ENCODE measurements at regions not wholly inside any gene's neighbourhood (a gene's known extent, or its start where the extent isn't known, plus 50 kb on each side); places are given as distances from the start of the nearest gene placed in this dataset.

DNA sequence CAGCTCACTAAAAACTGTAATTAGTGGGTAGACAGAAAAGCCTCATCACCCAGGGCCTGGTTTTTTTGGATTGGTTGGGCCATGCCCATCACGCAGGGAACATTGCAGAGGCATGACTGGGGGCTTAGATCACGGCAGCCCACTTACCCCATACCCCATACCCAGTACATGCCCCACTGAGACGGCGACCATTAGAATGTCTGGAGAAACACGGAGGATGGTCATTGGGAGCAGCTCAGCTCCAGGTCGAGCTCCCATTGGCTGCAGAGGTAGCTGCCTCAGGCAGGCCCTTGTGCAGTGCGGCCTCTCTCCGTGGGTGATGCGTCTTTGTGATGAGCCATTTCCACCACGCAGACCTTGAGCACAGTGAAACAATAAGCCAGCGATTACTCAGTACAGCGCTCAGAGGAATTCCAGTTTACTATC is 204.0 kb downstream of the GADD45G start:
- DNase-seq (ENCODE audit: low spot score): no peak

DNA sequence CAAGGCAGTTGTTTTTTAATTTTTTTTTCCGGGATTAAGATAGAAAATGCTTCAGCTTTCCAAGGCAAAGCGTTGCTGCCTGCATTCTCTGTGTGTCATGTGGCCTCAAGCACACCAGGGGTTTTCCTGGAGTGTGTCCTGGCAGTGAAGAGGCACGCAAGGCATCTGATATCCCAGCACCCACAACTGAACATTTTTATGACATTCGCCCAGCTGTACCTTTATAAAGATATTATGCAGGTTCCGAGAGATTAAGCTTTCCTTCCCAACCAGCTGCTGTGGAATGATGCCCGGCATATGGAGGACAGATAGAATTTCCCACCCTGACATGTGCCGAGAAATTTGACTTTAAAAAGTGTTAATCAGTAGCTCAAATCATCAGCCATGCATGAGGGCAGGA is 205.6 kb downstream of the GADD45G start:
- DNase-seq (ENCODE audit: low spot score): no peak

DNA sequence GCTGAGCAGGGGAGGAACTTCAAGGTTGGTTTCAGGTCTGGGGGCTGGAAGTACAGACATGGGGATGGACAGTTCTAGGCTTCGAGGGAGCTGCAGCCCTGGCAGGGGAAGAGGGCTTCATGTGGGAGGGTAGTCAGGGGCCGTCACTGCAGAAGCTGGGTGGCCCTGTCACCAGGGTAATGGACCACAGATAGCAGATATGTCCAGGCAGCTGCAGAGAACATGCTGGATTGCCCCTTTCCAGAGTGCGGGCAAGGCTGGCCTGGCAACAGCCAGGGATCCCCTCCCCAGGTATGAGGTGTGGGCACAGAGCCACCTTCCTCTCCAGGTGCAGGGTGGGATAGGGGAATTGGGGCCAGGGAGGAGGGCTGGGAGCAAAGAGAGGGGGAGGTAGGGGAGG is 206.5 kb downstream of the GADD45G start:
- no peak for DNase-seq (ENCODE audit: low spot score)

DNA sequence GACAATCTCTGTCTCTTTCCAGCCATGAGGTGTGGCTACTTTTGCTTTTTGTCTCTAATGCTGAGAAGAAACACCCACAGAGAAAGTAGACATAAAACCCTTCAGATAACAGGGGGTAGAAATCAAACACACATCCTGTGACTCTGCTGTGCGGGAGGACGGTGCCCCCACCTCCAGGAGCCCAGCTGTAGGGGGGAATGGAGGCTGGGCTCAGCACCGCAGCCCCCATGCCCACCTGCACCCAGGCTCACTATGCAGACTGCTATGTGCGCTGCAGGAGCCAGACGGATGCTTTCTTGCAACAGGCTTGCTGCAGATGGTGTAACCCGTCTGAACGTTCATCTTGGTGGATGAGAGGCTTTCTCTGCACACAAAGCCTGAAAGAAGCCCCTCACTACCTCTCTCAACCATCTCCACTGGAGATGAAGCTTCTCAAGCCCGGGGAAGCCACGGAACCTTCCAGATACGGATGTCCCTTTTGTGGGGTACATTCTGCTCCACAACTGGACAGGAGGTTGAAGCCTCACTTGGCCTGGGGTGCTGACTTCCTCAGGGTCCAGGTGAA is 207.2 kb downstream of the GADD45G start:
- DNase-seq (ENCODE audit: low spot score): no peak

DNA sequence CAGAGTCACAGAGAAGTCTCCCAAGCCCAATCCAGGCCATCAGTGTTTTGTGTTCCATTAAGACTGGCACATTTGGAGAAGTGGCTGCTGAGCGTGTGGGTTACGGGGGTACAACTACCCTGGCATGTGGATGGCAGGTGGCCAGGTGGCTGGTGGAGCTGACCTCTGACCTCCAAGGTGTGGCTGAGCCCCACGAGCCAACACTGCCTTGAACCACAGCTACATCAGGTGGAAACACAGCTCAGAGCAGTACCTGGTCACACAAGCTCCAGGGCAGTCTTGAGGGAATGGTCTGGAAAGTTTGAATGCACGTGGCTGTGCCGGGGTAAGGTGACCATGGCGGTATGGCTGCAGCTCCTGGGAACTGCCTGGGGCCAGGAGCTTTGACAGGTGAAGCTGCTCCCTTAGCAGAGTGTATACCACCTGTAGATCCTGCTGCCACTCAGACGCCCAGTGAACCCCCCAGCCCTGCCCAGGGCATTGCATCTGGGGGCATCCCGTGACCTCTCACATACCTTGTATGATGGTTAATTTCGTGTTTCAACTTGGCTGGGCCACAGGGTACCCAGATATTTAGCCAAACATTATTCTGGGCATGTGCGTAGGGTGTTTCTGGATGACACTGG is 207.9 kb downstream of the GADD45G start:
- DNase-seq (ENCODE audit: low spot score): no peak

DNA sequence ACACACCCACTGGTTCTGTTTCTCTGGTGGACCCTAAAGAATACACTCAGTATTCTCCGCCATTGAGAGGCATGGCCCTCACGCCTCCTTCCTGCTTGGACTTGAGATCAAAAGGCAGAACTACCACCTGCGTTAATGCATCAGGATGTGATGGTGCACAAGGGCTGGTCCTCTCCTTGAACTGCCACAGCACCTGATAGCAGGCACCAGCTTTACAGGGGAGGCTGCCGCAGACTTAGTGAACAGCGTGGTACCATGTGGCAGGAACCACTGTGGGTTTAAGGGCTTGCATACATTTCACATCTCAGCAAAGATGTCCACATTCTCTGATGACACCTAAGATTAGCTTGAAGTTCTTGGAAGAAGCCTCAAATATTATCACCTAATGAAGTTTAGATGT is 208.7 kb downstream of the GADD45G start:
- DNase-seq (ENCODE audit: low spot score): no peak

GRCh38 chr9:89814340-89815040 is 209.7 kb downstream of the GADD45G start:
- no peak for DNase-seq (ENCODE audit: low spot score)

- no peak for DNase-seq (ENCODE audit: low spot score)
Observed at GRCh38 chr9:89815061-89815902, 210.5 kb downstream of the GADD45G start.

DNA sequence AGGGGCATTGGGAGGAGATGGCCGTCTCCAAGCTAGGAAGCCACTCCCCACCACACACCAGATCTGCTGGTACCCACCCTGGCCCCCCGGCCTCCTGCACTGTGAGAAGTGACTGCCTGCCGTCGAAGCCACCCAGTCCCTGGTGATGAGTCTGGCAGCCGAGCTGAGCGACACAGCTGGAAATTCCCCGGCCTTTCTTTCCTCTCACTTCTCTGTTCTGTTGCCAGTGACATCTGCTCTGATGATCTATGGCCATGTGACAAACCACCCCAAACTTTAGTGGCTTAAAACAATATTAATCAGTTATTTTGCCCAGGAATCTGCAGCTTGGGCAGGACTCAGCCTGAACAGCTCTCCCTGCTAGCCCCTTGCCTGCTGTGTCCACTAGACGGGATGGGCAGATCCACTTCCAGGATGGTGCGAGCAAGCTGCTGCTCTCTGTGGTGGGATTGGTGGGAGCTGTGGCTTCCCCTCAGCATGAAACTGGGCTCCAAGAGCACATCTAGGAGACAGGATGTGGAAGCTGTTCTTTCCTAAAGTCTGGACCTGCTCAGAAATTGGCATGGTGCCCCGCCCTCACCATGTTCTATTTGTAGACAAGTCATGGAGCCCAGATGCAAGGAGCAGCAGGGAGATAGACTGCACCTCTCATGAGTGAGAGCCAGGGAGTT is 211.2 kb downstream of the GADD45G start:
- DNase-seq (ENCODE audit: low spot score): no peak

DNA sequence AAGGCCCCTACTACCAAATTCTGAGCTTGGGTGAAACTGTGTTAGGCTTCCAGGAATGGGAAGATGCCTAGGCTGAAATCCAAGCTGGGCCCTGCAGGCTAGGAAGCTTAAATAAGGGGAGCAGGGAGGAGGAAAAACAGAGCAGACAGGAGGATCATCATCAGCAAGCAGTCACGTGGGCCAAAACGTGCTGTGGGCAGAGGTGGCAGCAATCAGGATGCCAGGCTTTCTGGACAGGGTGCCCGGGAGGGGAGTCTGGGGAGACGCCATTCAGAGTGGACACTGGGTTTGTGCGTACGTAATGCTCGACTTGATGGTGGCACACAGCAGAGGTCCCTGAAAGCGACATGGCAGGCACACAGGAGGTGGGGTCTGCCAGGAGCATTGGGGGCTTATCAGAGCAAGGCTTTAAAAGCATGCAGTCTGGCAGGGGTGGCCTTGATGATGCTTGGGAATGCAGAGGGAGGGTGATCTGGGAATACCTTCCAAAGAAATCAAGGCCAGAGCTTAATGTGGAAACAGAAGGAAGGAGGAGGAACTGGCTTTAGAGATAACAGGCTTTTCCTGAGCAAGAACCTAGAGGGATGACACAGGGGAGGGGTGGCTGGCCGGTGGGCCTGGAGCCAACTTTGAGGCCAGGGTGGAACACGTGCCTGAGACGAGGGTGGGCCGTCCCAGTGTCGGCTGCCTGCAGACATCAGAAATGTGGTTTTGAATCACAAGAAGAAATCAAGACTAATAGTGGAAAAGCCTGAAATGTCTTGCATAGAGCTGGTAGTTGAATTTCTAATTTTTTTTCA is 212.5 kb downstream of the GADD45G start:
- no peak for DNase-seq (ENCODE audit: low spot score)

GRCh38 chr9:89820337-89820736 is 215.5 kb downstream of the GADD45G start:
- DNase-seq (ENCODE audit: low spot score): no peak

DNA sequence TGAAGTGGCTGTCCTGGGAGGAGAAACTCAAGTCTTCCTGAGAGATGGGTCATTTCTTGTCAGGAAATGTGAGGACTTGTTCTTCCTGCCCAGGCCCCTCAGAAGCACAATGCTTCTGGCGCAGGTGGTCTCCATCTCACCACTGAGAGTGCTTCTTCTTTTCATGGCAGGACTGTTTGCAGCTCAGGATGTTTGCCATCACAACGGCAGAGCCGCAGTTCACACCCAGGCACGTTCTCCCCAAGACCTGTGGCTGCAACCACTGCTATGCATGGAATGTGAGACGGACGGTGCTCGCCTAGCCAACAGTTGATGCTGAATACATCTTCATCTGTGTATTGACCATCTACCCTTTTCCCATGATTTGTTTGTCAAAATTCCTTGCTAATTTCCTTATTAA is 216.3 kb downstream of the GADD45G start:
- no peak for DNase-seq (ENCODE audit: low spot score)

DNA sequence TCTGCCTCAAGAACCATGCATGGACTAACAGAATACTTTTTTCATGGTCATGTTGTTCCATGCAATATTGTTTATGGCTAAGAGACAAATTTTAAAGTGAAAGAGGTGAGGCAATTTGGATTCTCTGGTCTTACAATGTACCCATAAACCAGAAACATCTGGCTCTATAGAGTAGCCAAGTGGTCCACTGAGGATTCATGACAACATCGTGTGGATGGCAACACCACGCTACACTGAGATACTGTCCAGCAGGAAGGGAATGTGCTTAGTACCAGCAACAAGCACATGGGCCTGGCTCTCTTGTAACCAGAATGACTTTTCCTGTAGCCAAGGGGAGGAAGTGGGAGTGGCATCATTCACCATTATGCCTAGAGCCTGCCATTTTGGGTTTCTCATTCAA is 218.2 kb downstream of the GADD45G start:
- DNase-seq (ENCODE audit: low spot score): no peak

- DNase-seq (ENCODE audit: low spot score): no peak
Observed at GRCh38 chr9:89825669-89826068, 220.9 kb downstream of the GADD45G start.

GRCh38 chr9:89826186-89826585 is 221.4 kb downstream of the GADD45G start:
- no peak for DNase-seq (ENCODE audit: low spot score)

DNA sequence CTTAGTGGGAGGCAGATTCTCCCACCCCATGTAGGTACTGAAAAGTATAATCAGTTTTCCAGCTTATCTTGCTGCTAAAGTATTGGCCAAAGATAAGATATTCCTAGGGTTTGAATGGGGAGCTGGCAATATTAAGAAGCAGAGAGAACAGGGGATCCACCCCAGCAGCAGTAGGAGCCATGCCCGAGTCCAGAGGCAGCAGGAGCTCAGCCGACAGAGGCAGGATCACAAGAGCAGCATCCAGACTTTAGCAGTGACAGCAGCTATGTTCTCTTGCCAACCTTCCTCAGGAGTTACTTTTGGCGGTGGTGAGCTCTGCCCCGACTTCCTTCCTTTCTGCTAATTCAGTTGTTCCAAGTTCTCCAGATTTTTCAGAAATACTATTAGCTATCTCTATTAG is 224.5 kb downstream of the GADD45G start:
- no peak for DNase-seq (ENCODE audit: low spot score)

- DNase-seq (ENCODE audit: low spot score): no peak
Observed at GRCh38 chr9:89835666-89836065, 230.9 kb downstream of the GADD45G start.

- DNase-seq (ENCODE audit: low spot score): no peak
Observed at GRCh38 chr9:89837162-89837933, 232.5 kb downstream of the GADD45G start.

- DNase-seq (ENCODE audit: low spot score): no peak
Observed at GRCh38 chr9:89837934-89838310, 233.1 kb downstream of the GADD45G start.

DNA sequence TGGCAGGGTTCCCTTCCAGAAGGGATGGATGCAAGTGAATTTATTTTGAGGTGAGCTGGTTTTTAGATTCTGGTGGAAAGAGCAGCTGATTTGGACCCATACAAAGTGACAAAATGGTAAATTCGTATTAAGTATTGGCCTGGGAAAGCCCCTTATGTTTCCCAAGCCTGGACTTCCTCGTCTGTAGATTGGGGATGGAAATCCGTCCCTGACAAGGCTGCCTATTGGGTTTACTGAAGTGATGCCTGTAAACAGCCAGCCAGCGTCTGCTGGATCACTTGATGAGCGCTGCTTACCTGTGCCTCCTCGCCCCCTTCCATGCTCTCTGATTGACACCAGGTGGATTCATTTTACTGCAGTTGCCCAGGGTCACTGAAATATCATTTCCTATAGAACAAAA is 233.8 kb downstream of the GADD45G start:
- DNase-seq (ENCODE audit: low spot score): no peak

All from H4 (cell line).